IMR-90 (cell line): ENCODE measurements at regions not wholly inside any gene's neighbourhood (a gene's known extent, or its start where the extent isn't known, plus 50 kb on each side); places are given as distances from the start of the nearest gene placed in this dataset.

ENCODE experiments used
- ATAC-seq: fragments of 200-7000 bp; cut with Tn5 transposase; 2 replicates; pipeline ENCODE4 v1.9.1; 2020; ENCODE audit warnings: low read depth, mild to moderate bottlenecking, moderate library complexity
- BruUV-seq: library from RNA; stranded (reverse); fragments of 400-500 nt; replicated peaks from 2 replicates; lab custom pipeline; 2021; lab: Mats Ljungman, UMichigan
- CTCF ChIA-PET: fragments of 300-600 bp; formaldehyde crosslinking; extraction: SDS; loops from one replicate; lab custom pipeline; 2021; ENCODE audit warnings: antibody characterized with exemption; lab: Yijun Ruan, JAX
- POLR2A ChIA-PET: fragments of 300-600 bp; sonication (Branson Sonifier 250); formaldehyde crosslinking; loops from one replicate; lab custom pipeline; 2022; ENCODE audit warnings: antibody characterized with exemption; ENCODE audit not compliant: unreplicated experiment; lab: Charles Lee
- DNase-seq: peaks from one replicate; pipeline ENCODE4 v3.0.0; 2013
- H2AFZ ChIP-seq: replicated peaks from 2 replicates; pipeline ENCODE3; 2013; ENCODE audit warnings: low read length, mild to moderate bottlenecking; ENCODE audit not compliant: poor library complexity
- H2AK5ac ChIP-seq: 2 replicates; pipeline ENCODE4 v1.6.1; 2013; ENCODE audit warnings: low read depth, low read length, inconsistent platforms
- H2AK9ac ChIP-seq: replicated peaks from 2 replicates; pipeline ENCODE3; 2013; ENCODE audit warnings: mild to moderate bottlenecking, low read depth, low read length, moderate library complexity; ENCODE audit not compliant: poor library complexity
- H2BK120ac ChIP-seq: 2 replicates; pipeline ENCODE4 v1.6.1; 2013; ENCODE audit warnings: low read depth, low read length, inconsistent platforms
- H2BK15ac ChIP-seq: 3 replicates; pipeline ENCODE4 v1.6.1; 2013; ENCODE audit warnings: low read depth, low read length, inconsistent platforms
- H2BK20ac ChIP-seq: 2 replicates; pipeline ENCODE4 v1.6.1; 2013; ENCODE audit warnings: low read depth, mild to moderate bottlenecking, inconsistent platforms, low read length, moderate library complexity
- H2BK5ac ChIP-seq: 2 replicates; pipeline ENCODE4 v1.6.1; 2013; ENCODE audit warnings: mild to moderate bottlenecking, low read depth, low read length, inconsistent platforms; ENCODE audit not compliant: poor library complexity, severe bottlenecking
- H3K14ac ChIP-seq: replicated peaks from 2 replicates; pipeline ENCODE4 v1.6.1; 2013; ENCODE audit warnings: low read depth, low read length, inconsistent platforms
- H3K18ac ChIP-seq: 2 replicates; pipeline ENCODE4 v1.6.1; 2013; ENCODE audit warnings: low read depth, low read length, control low read depth
- H3K23ac ChIP-seq: 2 replicates; pipeline ENCODE4 v1.6.1; 2013; ENCODE audit warnings: low read depth, low read length, inconsistent platforms
- H3K27ac ChIP-seq: 2 replicates; pipeline ENCODE4 v1.5.1; 2013; ENCODE audit warnings: mild to moderate bottlenecking, control low read depth, low read length; ENCODE audit not compliant: insufficient read depth
- H3K27me3 ChIP-seq: 2 replicates; pipeline ENCODE4 v1.6.1; 2013; ENCODE audit warnings: low read length; ENCODE audit not compliant: control insufficient read depth, insufficient read depth
- H3K36me3 ChIP-seq: 2 replicates; pipeline ENCODE4 v1.6.1; 2013; ENCODE audit warnings: low read length, mixed read lengths; ENCODE audit not compliant: control insufficient read depth, insufficient read depth
- H3K4ac ChIP-seq: 2 replicates; pipeline ENCODE4 v1.6.1; 2013; ENCODE audit warnings: low read depth, low read length, inconsistent platforms
- H3K4me1 ChIP-seq: 2 replicates; pipeline ENCODE4 v1.6.1; 2013; ENCODE audit warnings: low read length, mixed read lengths; ENCODE audit not compliant: control insufficient read depth, insufficient read depth
- H3K4me2 ChIP-seq: 2 replicates; pipeline ENCODE4 v1.6.1; 2013; ENCODE audit warnings: low read depth, mild to moderate bottlenecking, control low read depth, low read length, moderate library complexity
- H3K4me3 ChIP-seq: 2 replicates; pipeline ENCODE4 v1.5.1; 2013; ENCODE audit warnings: low read depth, mild to moderate bottlenecking, control low read depth, low read length, moderate library complexity; ENCODE audit not compliant: insufficient read depth
- H3K56ac ChIP-seq: 2 replicates; pipeline ENCODE4 v1.6.1; 2013; ENCODE audit warnings: low read length, inconsistent platforms; ENCODE audit not compliant: insufficient read depth; ENCODE audit errors: extremely low read depth
- H3K79me1 ChIP-seq, 2 experiments: 2 replicates each; pipeline ENCODE4 v1.6.1; 2013; ENCODE audit warnings: low read length in 2 of 2, inconsistent platforms in 1 of 2, low read depth in 1 of 2
- H3K9ac ChIP-seq: 2 replicates; pipeline ENCODE4 v1.6.1; 2013; ENCODE audit warnings: low read depth, low read length, control low read depth
- H3K9me1 ChIP-seq: 2 replicates; pipeline ENCODE4 v1.6.1; 2013; ENCODE audit warnings: low read length, inconsistent platforms; ENCODE audit not compliant: insufficient read depth
- H3K9me3 ChIP-seq: 2 replicates; pipeline ENCODE4 v1.6.1; 2013; ENCODE audit warnings: low read length; ENCODE audit not compliant: control insufficient read depth, insufficient read depth
- H4K20me1 ChIP-seq: 2 replicates; pipeline ENCODE4 v1.6.1; 2013; ENCODE audit warnings: low read length, inconsistent platforms; ENCODE audit not compliant: insufficient read depth
- H4K5ac ChIP-seq: 2 replicates; pipeline ENCODE4 v1.6.1; 2013; ENCODE audit warnings: mild to moderate bottlenecking, low read depth, low read length, control low read depth
- H4K8ac ChIP-seq, 2 experiments: 2 replicates each; pipeline ENCODE4 v1.6.1; 2013; ENCODE audit warnings: low read depth in 2 of 2, low read length in 2 of 2, control low read depth in 1 of 2, inconsistent platforms in 1 of 2
- H4K91ac ChIP-seq: 2 replicates; pipeline ENCODE4 v1.6.1; 2013; ENCODE audit warnings: low read depth, low read length, inconsistent platforms; ENCODE audit not compliant: insufficient read depth
- CEBPB ChIP-seq: IDR thresholded peaks from 2 replicates; pipeline ENCODE4 v1.6.1; 2012; ENCODE audit warnings: low read depth, low read length, improper control_type of control experiment
- FOS ChIP-seq: fragments of 150-350 bp; IDR thresholded peaks from 2 replicates; pipeline ENCODE4 v1.6.1; 2016; ENCODE audit warnings: low read depth, low read length
- MXI1 ChIP-seq: IDR thresholded peaks from 2 replicates; pipeline ENCODE4 v1.6.1; 2012; ENCODE audit warnings: low read depth, mild to moderate bottlenecking, low read length, moderate library complexity, borderline replicate concordance
- RAD21 ChIP-seq: IDR thresholded peaks from 2 replicates; pipeline ENCODE4 v1.6.1; 2012; ENCODE audit warnings: low read length, improper control_type of control experiment
- WGBS, 2 experiments: methylation state at CpG; one replicate each; pipeline versions ENCODE4 v1.1.5 to v1.1.7; 2013; ENCODE audit warnings: missing lambda C conversion rate in 2 of 2; ENCODE audit not compliant: insufficient read length in 1 of 2; ENCODE audit errors: extremely low coverage in 2 of 2; 5-methylcytosine and 5-hydroxymethylcytosine counted together
- dilution Hi-C: fragments of 300-500 bp; cut with HindIII; formaldehyde crosslinking; loops from one replicate; pipeline ENCODE4 v1.14.3; 2018; ENCODE audit warnings: low sequenced_read_pairs; ENCODE audit not compliant: unreplicated experiment
- in situ Hi-C: fragments of 300-500 bp; cut with MboI; formaldehyde crosslinking; loops from 3 replicates; pipeline ENCODE4 v1.14.3; 2019; ENCODE audit warnings: low sequenced_read_pairs, inconsistent platforms, mixed read lengths
- intact Hi-C: fragments of 100-400 bp; cut with micrococcal nuclease; formaldehyde crosslinking; loops from 2 replicates; pipeline ENCODE4 v1.10.0; 2022

DNA sequence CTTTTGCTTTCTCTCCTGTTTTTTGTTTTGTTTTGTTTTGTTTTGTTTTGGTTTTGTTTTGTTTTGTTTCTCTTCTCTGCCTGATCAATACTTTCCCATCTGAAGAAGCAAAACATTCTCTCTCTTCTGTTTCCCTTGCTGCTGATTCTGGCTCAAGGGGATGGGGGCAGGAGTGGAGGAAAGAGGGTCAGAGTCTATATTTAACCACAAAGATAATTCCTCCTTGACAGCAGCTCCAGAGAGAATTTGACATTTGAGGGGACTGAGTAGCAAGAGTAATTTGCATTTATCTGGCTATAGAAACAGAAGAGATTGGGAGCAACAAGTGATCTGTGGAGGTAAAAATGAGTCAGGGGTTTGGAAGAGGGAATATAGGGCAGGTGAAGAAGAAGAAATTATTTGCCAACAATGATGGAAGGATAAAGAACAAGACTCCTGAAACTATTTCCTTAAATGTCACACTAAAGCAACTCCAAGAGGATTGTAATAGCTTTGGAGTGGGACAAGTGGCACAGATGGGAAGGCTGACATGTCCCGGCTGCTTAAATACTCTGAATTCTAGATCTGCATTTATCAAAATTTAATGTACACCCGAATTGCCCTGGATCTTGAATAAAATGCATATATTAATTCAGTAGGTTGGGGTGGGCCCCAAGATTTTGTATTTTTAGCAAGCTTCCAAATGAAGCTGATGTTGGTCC is 349.3 kb upstream of the PLXNA2 start:
- no peaks in the 10 kb centered on the region for H3K79me1 ChIP-seq
- no peaks in the 10 kb centered on the region for H3K9me3 ChIP-seq
- no peak overlapping the region for H2BK120ac ChIP-seq
- no peak for DNase-seq
- ChIA-PET CTCF (no interaction called here), POLR2A (no interaction called here)
- no peaks in the 10 kb centered on the region for H4K20me1 ChIP-seq
- BruUV-seq: no TSS peak
- H3K23ac ChIP-seq: no peak overlapping the region
- no peak overlapping the region for H3K4me2 ChIP-seq
- H3K9me1 ChIP-seq: no peaks in the 10 kb centered on the region
- no peak for ATAC-seq
- no peaks in the 10 kb centered on the region for H3K27me3 ChIP-seq
- H4K91ac ChIP-seq: no peak overlapping the region
- H2AK5ac ChIP-seq: no peak overlapping the region
- WGBS, 2 experiments: no CpG with 5 or more reads among the region's 2 CpGs
- intact Hi-C loops: no loop called here
- no peak overlapping the region for H2AFZ ChIP-seq
- H2BK5ac ChIP-seq: no peak overlapping the region
- TF ChIP-seq FOS (no peak), MXI1 (no peak), RAD21 (no peak), CEBPB (no peak)
- no peak overlapping the region for H3K18ac ChIP-seq
- in situ Hi-C loops: no loop called here
- no peak overlapping the region for H3K9ac ChIP-seq
- H4K8ac ChIP-seq: no peak overlapping the region
- no peaks in the 10 kb centered on the region for H3K4me1 ChIP-seq
- no peak overlapping the region for H3K4ac ChIP-seq
- dilution Hi-C loops: no loop called here
- no peak overlapping the region for H3K14ac ChIP-seq
- H2AK9ac ChIP-seq: no peak overlapping the region
- no peak overlapping the region for H3K27ac ChIP-seq
- no peak overlapping the region for H4K5ac ChIP-seq
- H2BK15ac ChIP-seq: no peak overlapping the region
- no peak overlapping the region for H3K4me3 ChIP-seq
- no peak overlapping the region for H3K56ac ChIP-seq
- no peaks in the 10 kb centered on the region for H3K36me3 ChIP-seq
- no peak overlapping the region for H2BK20ac ChIP-seq
